ENCODE measurements at regions not wholly inside any gene's neighbourhood (a gene's known extent, or its start where the extent isn't known, plus 50 kb on each side); places are given as distances from the start of the nearest gene placed in this dataset.

- TF ChIP-seq SIN3A (IDR thresholded peaks at IDR 0.05; ENCODE audit: borderline replicate concordance in 2 of 2, control insufficient read depth in 1 of 2, low read depth in 2 of 2, low read length in 2 of 2) (no peak), TEAD1 (CRISPR knock-in tag; IDR thresholded peaks at IDR 0.05) (no peak), POU5F1 (IDR thresholded peaks at IDR 0.05; ENCODE audit: borderline replicate concordance, low read depth, low read length, partially characterized antibody) (no peak), ZNF311 (CRISPR knock-in tag; IDR thresholded peaks at IDR 0.05) (no peak), KAT7 (CRISPR knock-in tag; IDR thresholded peaks at IDR 0.05; ENCODE audit: borderline replicate concordance) (no peak), NR4A1 (CRISPR knock-in tag; IDR thresholded peaks at IDR 0.05) (no peak), NR4A1 (tag; IDR thresholded peaks at IDR 0.05) (no peak), RCOR1 (IDR thresholded peaks at IDR 0.05; ENCODE audit: borderline replicate concordance in 1 of 2, low read depth in 2 of 2, low read length in 2 of 2) (no peak), ZNF277 (CRISPR knock-in tag; IDR thresholded peaks at IDR 0.05; ENCODE audit: borderline replicate concordance) (no peak), BDP1 (IDR thresholded peaks at IDR 0.05; ENCODE audit: insufficient read depth, insufficient read length) (no peak), GABPA (tag; conservative IDR thresholded peaks at IDR 0.05; ENCODE audit: low read depth) (no peak)
Measured at GRCh38 chr6:140039364-140039763, 664.9 kb upstream of the CITED2 start (continued).

Measured in K562 (cell line).